Adrenal gland (tissue), 5 donors: ENCODE measurements at regions not wholly inside any gene's neighbourhood (a gene's known extent, or its start where the extent isn't known, plus 50 kb on each side); places are given as distances from the start of the nearest gene placed in this dataset.

Source experiments
- CTCF ChIP-seq, 6 experiments: fragments of 450-650 bp in 4 of 6; fragments of 200-600 bp in 2 of 6; sonication (generic) in 1 of 6; IDR thresholded peaks; 1 replicate in 5 of 6; 2 replicates in 1 of 6; pipeline versions ENCODE4 v1.5.1 to v1.8.0; 2016 to 2021; ENCODE audit warnings: antibody characterized with exemption in 6 of 6, mild to moderate bottlenecking in 2 of 6, moderate library complexity in 1 of 6
- POLR2A ChIP-seq, 2 donors: fragments of 450-650 bp; IDR thresholded peaks; one replicate each; pipeline ENCODE4 v1.6.1; 2017; ENCODE audit warnings: antibody characterized with exemption in 2 of 2, mild to moderate bottlenecking in 2 of 2, moderate library complexity in 1 of 2
- donor health status: DM: no; HTN: no; CAD: no.

GRCh38 chr2:36255863-36256262 lies 99.7 kb upstream of the CRIM1 start:
- TF ChIP-seq CTCF (IDR thresholded peaks at IDR 0.05) (no peak), POLR2A (IDR thresholded peaks at IDR 0.05) (no peak)
